Dendritic cell treated with granulocyte-macrophage colony-stimulating factor and Interleukin-4, amounts not matched to agents 40 ng/mL and 50 ng/mL, for 4 days (primary cell): ENCODE measurements at regions not wholly inside any gene's neighbourhood (a gene's known extent, or its start where the extent isn't known, plus 50 kb on each side); places are given as distances from the start of the nearest gene placed in this dataset.

Source experiments
- H3K27ac Mint-ChIP-seq: one replicate; pipeline ENCODE4 v1.8.0; 2022; ENCODE audit warnings: mild to moderate bottlenecking, mixed read lengths
- H3K27me3 Mint-ChIP-seq: one replicate; pipeline ENCODE4 v1.8.0; 2022; ENCODE audit warnings: mild to moderate bottlenecking, mixed read lengths
- H3K36me3 Mint-ChIP-seq: one replicate; pipeline ENCODE4 v1.8.0; 2022; ENCODE audit warnings: low read depth, mixed read lengths
- H3K4me1 Mint-ChIP-seq: one replicate; pipeline ENCODE4 v1.8.0; 2022; ENCODE audit warnings: low read depth, mixed read lengths
- H3K4me3 Mint-ChIP-seq: one replicate; pipeline ENCODE4 v1.8.0; 2022; ENCODE audit warnings: mild to moderate bottlenecking, moderate library complexity, mixed read lengths
- H3K9me3 Mint-ChIP-seq: one replicate; pipeline ENCODE4 v1.8.0; 2022; ENCODE audit warnings: mixed read lengths
- intact Hi-C: fragments of 100-400 bp; cut with micrococcal nuclease; formaldehyde crosslinking; loops from one replicate; pipeline ENCODE4 v1.15.0; 2022

DNA sequence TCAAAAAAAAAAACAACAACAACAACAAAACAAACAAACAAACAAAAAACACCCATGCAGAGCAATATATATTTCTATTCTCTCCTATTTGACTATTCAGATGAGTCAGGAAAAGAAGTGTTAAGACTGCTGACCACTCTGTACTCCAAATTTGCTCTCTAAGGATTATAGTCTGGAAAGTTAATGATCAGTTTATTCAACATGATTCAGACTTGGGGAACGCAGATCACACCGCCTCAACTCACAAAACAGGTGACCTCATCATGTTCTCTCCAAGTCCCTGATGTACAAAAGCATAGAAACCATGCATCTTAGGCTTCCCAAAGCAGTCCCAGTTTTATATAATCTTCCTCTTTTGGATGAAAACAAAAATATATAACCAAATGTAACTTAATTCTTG, 51.9 kb upstream of the PRRC2C start:
- H3K4me1 Mint-ChIP-seq = peaks cover 17% of the 10 kb centered on the region
- no peak overlapping the region for H3K27ac Mint-ChIP-seq
- no peaks in the 10 kb centered on the region for H3K36me3 Mint-ChIP-seq
- no peaks in the 10 kb centered on the region for H3K27me3 Mint-ChIP-seq
- intact Hi-C loops = no loop called here
- peaks cover 22% of the 10 kb centered on the region for H3K9me3 Mint-ChIP-seq
- H3K4me3 Mint-ChIP-seq = no peak overlapping the region

DNA sequence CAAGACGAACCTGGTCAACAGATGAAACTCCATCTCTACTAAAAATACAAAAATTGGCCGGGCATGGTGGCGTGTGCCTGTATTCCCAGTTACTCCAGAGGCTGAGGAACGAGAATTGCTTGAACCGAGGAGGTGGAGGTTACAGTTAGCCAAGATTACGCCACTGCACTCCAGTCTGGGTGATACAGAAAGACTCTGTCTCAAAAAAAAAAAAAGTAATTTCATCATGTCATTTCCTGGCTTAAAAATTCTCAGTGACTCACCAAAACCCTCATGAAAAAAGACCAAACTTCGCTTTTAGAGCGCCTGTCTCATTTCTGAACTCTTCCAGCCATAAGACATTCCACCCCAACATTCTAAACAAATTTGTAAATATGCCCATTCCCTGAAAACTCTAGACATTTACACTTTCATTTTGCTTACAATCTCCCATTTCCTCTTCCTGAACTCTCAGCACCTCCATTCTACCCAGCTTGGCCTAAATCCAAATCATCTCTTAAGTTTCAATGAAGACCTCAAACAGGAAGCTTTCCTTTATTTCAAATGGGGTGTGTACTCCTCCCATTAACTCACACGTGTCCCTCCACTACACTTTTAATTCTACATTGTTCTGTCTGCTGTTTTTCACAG, 50.5 kb upstream of the PRRC2C start:
- peaks cover 10% of the 10 kb centered on the region for H3K9me3 Mint-ChIP-seq

More for the DNA sequence above, 50.5 kb upstream of the PRRC2C start:
- no peaks in the 10 kb centered on the region for H3K36me3 Mint-ChIP-seq
- H3K4me3 Mint-ChIP-seq = peak overlapping the region; percentile 60
- no peaks in the 10 kb centered on the region for H3K27me3 Mint-ChIP-seq
- H3K4me1 Mint-ChIP-seq = peaks cover 18% of the 10 kb centered on the region
- intact Hi-C loops = no loop called here
- H3K27ac Mint-ChIP-seq = peak overlapping the region; percentile 77
